GM18867 (cell line): ENCODE measurements at regions not wholly inside any gene's neighbourhood (a gene's known extent, or its start where the extent isn't known, plus 50 kb on each side); places are given as distances from the start of the nearest gene placed in this dataset.

Experiments
- ATAC-seq: cut with Tn5 transposase; IDR thresholded peaks from one replicate; pipeline ENCODE4 v1.9.1; 2021; ENCODE audit warnings: mild to moderate bottlenecking, moderate library complexity; ENCODE audit not compliant: unreplicated experiment

DNA sequence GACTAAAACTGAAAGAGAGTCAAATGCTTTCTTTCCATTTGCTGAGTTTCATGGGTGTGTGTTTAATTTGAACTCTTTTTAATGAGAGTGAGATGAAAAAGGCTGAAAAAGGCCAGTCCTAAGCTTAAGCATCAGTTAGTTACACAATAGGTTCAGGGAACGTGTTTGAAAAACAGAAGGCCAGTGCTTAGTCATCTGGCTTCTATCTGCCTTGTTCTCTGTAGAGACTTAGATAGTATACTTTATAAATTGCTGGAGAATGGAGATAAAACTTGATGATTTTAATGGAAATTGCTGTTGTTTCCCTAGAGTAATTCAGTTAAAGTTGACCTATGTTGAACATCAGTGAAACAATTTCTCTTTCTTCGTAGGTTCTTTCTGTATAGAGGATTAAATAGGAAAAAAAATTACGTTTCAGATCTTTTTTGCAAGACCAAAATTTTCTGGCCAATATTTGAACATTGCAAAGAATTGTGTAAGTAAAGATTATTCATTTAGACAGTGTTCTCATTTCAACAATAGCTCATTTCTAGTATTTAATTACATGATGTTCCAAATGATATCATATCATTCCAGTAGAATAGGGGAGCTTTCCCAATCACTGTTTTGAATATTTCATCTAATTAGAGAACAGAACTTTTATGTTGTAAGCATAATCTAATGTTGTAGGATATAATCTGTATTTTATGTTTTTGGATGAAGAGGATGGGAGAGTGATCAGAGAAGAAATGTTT, 1088.8 kb downstream of the ADGRL3 start:
- ATAC-seq = no peak

DNA sequence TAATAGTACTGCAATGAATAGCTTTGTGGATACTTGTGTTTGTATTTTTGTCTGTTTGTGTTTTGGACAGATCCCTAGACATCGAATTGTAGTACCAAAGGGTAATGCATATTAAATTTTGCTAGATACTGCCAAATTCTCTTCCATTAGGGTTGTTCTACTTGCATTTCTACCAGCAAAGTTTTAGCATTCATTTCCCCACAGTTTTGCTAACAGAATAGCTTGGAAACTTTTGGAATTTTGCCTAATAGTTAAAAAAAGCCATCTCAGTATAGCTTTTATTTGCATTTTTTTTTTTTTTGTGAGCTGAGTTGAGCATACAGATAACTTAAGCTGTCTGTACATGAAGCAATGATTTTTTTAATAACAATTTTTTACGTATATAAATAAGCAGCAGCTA, 1084.9 kb downstream of the ADGRL3 start:
- ATAC-seq = no peak

DNA sequence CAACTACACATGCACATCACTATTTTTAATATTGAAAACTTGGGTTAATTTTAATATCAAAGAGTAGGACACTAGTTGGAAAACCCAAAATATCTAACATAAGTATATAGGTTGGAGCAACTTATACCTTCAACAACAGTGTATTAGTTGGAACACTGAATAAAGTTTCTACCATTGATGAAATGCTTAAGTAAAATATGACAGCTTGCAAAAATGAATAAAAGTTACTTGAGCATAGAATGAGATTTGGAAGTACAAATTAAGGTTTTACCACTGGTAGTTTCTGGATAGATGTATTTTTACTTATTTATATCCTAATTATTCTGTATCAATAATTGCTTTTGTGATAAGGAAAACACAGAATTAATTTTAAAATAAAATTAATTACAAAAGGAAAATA, 1079.6 kb downstream of the ADGRL3 start:
- no peak for ATAC-seq

DNA sequence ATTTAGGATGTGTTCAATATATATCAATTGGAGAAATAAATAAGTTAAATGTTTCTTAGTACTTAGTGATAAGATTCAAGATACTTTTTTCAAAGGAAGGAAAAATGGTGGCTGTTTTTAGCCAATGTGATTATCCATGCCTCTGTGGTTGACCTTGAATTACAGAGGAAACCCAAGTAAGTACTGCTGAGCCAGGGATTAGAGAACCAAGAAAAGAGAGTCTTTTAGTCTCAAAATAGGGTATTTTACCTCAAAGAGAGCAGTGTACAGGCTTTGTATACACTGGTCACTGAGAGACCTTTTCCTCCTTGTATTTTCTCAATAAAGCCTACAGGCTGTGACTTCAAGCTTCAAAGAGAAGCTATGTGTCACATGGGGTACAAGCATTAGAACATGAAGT, 1075.3 kb downstream of the ADGRL3 start:
- ATAC-seq = no peak

DNA sequence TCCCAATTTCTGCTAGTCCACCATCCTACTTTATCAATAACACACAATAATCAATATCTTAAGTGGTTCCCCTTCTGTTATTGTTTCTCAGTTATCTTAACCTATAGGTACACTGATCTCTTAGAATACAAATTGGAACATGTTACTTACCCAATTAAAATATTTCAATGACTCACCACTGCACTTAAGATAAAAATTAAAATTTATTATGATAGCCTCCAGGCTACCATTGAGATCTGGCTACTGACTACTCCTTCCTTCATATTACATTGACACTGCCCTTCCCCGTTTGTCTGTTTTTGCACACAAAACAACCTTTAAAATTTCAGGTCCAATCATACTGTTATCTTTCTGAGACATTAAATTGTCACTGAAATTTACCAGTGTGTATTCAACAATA, 1074.7 kb downstream of the ADGRL3 start:
- ATAC-seq = no peak

DNA sequence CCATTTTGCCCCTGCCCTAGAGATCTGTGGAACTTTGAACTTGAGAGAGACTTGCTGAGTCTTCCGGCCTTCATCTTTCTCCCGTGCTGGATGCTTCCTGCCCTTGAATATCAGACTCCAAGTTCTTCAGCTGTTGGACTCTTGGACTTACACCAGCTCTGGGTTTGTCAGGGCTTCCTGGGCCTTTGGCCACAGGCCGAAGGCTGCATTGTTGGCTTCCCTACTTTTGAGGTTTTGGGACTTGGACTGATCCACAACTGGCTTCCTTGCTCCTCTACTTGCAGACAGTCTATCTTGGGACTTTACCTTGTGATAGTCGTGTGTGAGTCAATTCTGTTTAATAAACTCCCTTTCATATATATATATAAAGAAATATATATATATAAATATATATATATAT, 1071.0 kb downstream of the ADGRL3 start:
- ATAC-seq = no peak

DNA sequence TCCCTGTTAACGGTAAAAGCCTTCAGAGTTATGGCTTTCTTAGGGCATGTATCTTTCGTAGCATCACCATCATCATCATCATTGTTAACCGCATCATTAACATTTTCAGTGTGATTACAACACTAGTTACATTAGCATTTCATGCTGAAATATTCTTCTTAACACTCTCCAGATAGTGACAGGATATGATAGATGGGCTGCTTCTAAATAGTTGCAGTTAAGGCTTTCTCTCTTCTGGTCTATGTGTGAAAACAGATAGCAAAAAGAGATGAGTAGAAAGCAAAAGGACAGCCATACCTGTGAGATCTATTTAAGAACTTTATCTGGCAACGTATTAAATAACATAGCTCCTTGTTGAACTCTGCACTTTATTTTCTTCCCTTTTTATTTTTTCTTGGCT, 1069.8 kb downstream of the ADGRL3 start:
- no peak for ATAC-seq

DNA sequence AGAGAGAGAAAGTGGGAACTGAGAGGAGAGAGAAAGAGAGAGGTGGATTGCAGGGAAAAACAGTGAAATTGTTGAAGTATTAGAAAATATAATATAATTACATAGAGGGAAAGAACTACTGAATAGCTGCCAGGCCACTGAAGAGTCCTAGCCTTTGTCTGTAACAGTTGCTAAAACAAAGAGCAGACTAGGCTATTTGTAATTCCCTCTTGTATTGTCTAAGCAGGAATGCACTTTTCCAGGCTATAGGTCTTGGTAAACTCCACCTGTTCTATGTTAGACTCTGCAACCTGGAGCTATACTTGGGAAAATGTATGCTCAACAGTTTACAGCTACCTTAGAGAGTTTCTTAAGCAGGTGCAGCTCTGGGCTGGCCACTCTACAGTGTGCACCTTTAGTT, 1063.3 kb downstream of the ADGRL3 start:
- ATAC-seq = no peak

DNA sequence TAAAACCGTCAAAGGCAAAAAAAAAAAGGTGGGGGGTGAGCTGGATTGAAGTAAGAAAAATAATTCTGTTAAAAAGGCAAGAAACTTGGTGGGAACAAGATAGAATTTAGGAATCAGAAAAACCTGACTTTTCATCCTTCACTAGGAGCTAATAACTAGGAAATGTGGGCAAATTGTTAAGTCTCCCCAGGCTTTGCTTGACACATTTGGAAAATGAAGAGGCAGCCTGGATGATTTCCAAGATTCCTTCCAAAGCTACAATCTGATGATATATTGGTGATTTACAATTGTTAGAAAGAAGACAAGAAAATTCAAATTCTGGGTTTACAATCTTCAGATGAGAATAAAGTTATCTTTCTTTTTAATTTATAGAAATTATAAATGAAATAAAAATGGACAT, 1062.5 kb downstream of the ADGRL3 start:
- ATAC-seq = no peak

DNA sequence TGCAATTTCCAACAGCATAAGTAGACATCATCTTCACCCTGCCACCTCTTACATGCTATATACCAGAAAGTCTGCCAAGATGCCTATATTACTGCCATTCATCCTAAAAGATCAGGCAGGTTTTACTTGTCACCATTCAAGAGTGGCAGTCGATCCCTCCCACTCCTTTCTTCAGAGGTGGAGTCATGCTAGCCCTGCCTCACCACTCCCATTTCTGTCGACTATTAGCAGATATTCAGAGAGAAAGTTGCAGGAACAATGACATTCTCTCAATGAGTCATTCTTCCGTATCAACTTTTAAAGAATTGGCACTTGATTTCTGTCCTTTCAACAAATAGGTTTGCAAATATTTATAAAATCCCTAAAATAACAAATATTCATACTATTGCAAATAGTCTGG, 1060.1 kb downstream of the ADGRL3 start:
- ATAC-seq = no peak

DNA sequence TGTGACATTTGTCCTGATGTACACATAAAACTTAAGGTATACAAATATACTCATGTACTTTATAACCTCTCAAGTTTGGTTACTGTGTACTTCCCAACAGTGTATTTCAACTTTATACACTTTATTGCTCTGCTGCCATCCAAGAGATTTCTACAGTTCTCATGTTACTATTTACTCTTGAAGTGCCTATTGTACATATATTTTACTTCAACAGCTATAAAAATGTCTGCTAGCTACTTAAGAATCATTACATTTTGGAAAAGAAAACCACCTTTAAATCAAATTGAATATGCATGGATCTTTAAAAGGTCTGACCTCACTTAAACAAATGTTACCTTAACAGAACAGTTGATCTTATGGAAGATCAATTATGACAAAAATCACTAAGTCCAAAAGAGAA, 1056.4 kb downstream of the ADGRL3 start:
- no peak for ATAC-seq

DNA sequence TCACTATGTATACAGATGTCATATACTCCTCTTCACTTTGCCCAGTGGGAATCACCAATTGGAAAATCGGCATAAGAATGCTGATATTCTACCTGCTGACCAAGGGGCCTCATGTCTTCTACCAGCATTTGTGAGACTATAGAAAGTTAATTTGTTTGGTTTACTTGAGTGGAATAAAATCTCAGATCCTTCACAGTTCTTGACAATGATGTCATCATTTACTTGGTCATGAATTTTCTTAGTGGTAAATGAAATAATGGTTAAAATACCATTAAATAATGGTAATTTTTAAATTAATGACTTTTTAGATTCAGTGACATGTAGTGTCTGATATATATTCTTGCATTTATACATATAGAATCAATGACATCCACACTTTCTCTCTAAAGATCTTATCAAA, 1052.6 kb downstream of the ADGRL3 start:
- no peak for ATAC-seq

DNA sequence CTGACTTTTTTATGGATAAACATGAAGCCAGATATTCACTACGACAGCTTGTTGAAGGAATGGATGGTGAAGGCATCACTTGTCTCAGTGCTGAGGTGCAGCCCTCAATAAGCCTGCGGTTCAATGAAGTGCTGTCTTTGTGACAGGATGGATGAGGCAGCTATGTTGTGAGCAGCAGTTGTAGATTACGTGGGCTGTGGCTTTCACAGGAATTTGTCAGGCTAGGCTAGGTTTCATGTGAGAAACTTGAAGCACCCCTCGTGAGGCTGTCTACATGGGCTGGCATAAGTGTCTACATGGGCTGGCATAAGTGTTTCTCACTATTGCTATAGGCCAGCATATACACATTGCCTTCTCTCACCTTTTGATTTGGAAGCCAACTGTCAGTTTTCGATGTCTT, 1050.0 kb downstream of the ADGRL3 start:
- ATAC-seq = no peak

DNA sequence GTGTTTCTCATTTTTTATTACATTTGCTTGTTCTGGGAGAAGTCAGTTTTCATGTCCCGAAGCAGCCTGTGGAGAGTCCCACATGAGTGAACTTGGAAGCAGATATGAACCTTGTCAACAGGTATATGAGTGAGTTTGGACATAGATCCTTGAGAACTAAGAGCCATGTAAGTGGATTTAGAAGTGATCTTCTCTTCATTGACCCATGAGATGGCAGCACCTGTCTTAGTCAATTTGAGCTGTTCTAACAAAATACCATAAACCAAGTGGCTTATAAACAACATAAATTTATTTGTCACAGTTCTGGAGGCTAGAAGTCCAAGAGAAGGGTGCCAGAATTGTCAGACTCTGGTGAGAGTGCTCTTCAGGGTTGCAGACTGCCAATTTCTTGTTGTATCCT, 1043.8 kb downstream of the ADGRL3 start:
- no peak for ATAC-seq

DNA sequence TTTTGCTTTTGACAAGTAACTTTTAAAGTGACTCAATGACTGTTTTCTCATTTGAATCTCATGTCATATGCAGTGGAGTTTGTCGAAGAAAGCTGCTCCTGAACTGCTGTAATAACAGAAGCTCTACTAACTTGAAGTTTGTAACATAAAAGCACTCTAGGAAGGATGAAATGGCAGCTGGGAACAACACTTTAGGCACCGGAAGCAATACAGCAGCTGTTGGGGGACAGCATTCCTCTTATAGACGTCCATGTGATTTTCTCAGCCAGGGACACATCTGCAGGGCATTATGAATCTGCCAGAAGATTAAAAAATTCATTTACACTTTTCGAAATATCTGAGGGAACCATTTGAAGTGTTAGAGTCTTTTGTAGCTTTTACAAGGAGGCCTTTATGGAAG, 1035.8 kb downstream of the ADGRL3 start:
- ATAC-seq = no peak

DNA sequence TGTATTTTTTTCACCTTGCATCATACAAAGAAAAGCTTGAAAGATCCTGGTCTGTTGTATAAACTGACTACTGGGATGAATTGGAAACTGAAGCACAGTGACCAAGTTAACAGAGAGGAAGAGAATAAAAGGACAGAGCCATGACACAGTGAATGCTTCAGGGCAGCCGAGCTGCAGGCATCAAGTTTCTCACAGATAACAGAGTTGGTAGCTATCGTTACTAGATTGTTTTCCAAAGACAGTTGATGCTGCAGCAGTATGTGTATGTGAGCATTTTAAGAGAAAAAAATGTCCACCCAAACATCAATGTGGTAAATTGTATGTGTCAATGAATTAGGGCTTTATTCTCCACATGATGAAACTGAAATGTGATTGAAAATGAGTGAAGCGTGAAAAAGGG, 1032.7 kb downstream of the ADGRL3 start:
- ATAC-seq = no peak

DNA sequence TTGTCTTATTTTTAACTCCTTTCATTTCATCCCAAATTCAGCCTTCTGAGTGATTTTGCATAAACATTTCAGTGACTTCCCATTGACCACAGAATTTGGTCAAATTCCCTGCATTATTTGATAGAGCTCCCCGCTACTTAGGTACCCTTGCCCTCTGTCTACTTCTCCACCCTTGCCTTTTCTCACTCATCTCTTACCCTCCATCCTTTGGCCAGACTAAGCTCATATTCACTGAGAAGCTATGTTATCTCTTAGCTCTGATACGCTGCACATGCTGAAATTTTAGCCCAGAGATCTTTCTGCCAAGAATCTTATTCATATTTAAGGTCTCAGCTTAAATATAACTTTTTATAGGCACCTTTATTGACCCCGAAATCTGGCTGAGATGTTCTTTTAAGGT, 1031.9 kb downstream of the ADGRL3 start:
- no peak for ATAC-seq

DNA sequence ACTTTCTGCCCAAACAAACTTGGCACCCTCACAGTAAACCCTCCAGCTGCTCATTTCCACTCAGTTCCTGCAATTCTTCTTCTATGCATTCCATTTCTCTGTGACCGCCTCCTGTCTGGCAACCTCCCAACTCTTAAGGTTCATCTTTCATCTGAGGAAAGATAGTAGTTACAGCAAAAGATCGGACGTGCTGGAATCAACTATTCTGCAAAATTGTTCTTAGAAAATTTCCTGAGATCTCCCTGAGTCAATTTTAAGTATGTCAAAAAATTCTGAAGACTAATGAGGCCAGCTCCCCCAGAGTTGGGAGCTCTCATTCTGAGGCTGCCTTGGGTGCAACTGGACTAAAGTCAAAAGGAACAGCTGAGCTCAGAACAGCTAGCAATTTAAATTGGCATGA, 1026.0 kb downstream of the ADGRL3 start:
- no peak for ATAC-seq

DNA sequence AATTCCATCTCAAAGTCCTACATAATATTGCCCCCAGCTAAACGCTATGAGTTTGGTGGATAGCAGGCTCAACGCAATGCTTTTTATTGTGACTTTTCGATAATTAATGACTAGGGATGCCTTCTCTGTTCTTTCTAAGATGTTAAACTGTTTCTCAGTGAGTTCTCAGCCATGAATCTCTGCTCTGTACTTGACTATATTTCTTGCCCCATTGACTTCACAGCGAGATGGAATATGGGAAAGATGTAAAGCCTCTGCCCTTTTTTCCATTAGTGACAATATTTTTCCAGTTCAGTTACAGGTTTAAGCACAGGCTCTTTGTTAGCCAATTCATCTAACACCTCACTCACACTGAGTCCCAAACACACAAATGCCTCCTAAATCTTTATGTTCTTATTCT, 1022.0 kb downstream of the ADGRL3 start:
- no peak for ATAC-seq

DNA sequence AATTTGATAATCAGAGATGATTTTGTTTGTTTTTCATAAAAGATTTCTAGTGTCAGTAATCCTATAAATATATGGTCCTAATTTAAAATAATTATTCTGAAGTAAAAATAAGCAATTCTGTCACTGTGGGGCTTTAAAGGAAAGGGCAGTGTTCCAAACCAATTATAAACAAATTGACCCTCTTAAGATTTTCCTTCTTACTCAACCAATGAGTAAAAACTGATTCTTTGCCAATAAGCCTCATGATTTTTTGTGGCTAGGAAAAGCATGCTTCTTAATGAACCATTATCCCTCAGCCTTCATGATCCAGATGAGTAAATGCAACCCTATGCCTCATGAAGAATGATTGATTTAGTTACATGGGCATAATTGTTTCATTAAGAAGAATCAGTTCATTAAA, 1010.4 kb downstream of the ADGRL3 start:
- ATAC-seq = no peak

DNA sequence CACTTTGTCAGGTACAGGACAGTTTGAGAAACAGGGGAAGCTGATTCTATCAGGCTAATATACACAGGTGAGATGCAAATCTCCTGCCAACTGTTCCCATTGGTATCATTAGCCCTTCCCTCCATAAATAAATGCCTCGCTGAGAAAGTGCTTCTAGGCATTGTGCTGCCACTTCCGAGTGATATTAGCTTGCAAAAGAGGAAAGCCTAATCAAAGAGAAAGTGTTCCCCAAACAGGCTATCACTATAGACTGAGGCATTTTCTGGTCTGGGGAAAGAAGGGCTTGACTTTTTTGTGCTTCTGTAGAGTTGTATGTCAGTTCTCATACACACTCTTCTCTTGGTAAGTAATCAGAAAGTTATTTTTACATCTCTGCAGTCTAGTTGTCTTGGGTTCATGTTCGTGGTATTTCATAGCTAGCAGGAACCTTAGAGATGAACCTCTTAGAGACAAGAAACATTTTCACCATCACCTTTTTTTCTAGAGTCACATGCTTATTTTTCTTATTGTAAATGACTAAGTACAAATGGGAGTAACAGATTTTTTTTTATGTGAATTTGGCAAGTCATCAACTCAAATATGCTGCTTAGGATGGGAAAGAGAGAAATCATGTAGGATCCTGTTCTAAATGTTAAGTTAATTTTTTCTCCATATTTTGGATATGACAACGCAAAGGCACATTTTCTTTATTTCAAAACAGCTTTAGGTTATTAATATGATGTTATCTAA, 1009.8 kb downstream of the ADGRL3 start:
- ATAC-seq = no peak

DNA sequence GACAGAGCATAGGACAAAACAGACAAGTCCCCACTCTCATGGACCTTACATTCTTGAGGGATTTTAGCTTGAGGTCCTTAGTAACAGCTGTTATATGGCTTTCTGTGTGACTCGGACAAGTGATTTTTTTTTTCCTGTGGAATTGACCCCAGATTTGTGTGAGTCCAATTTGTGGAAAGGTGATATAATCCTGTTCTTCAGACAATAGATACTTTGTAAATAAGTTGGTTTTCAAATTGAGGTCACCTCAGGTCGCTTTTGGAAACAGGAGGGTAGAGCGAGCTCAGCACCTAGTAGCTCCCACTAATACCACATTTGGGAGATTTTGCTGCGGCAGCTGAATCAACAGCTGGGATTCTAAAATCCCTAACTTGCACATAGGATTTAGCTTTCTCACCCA, 1008.8 kb downstream of the ADGRL3 start:
- no peak for ATAC-seq

DNA sequence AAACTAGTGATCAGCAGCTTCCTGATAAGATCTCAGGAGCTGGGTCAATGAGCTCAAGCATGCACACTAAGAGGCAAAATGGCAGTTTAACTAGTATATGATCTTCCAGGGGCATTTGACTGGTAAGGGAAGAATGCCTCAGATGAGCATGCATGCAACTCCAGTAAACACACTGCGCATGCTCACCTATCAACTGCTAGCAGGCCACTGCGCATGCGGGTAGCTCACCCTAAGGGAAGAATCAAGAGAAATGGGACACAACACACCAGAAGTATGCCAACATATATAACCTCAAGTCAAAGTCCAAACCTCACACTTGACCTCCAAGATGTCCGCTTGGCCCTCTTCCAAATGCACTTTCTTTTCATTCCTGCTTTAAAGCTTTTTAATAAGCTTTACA, 1004.0 kb downstream of the ADGRL3 start:
- ATAC-seq = no peak
